ENCODE measurements at regions not wholly inside any gene's neighbourhood (a gene's known extent, or its start where the extent isn't known, plus 50 kb on each side); places are given as distances from the start of the nearest gene placed in this dataset.

- Histone ChIP-seq H3K4me3 (peak overlapping the region; percentile 13), H3K9me3 (no peaks in the 10 kb centered on the region), H3K4me1 (peaks cover 32% of the 10 kb centered on the region), H3K36me3 (no peaks in the 10 kb centered on the region), H3K27ac (peak overlapping the region; percentile 54), H3K27me3 (ENCODE audit: low read depth) (no peaks in the 10 kb centered on the region)
- TF ChIP-seq CTCF (IDR thresholded peaks at IDR 0.05): no peak
- intact Hi-C loops (cut with DNase I): no loop called here
- DNase-seq (no peak), ATAC-seq (peak; percentile 34 to 51)
Measured at GRCh38 chr9:694403-695154, 146.9 kb upstream of the DMRT1 start.

GRCh38 chr9:695252-695651 is 146.2 kb upstream of the DMRT1 start:
- Histone ChIP-seq H3K27ac (peak overlapping the region; percentile 50), H3K4me1 (peaks cover 32% of the 10 kb centered on the region), H3K27me3 (ENCODE audit: low read depth) (no peaks in the 10 kb centered on the region), H3K9me3 (no peaks in the 10 kb centered on the region), H3K36me3 (no peaks in the 10 kb centered on the region), H3K4me3 (no peak overlapping the region)
- ATAC-seq: no peak
- DNase-seq: no peak
- no peak for TF ChIP-seq CTCF (IDR thresholded peaks at IDR 0.05)
- intact Hi-C loops (cut with DNase I): no loop called here

GRCh38 chr9:696332-697323 is 144.9 kb upstream of the DMRT1 start:
- peaks cover 32% of the 10 kb centered on the region for H3K4me1 ChIP-seq
- peak in 1 of 2 donors; percentile 68 for ATAC-seq
- intact Hi-C loops (cut with DNase I): no loop called here

GRCh38 chr9:698276-698675 is 143.2 kb upstream of the DMRT1 start:
- H3K4me1 ChIP-seq: peaks cover 32% of the 10 kb centered on the region
- ATAC-seq (no peak), DNase-seq (no peak)
- no peaks in the 10 kb centered on the region for H3K9me3 ChIP-seq
- intact Hi-C loops (cut with DNase I): no loop called here
- no peak overlapping the region for H3K4me3 ChIP-seq
- H3K27ac ChIP-seq: no peak overlapping the region
- no peaks in the 10 kb centered on the region for H3K36me3 ChIP-seq
- TF ChIP-seq CTCF (IDR thresholded peaks at IDR 0.05): no peak
- no peaks in the 10 kb centered on the region for H3K27me3 ChIP-seq (ENCODE audit: low read depth)

More at GRCh38 chr9:696332-697323, 144.9 kb upstream of the DMRT1 start:
- Histone ChIP-seq H3K4me3 (no peak overlapping the region), H3K27me3 (ENCODE audit: low read depth) (no peaks in the 10 kb centered on the region), H3K36me3 (no peaks in the 10 kb centered on the region), H3K9me3 (no peaks in the 10 kb centered on the region), H3K27ac (no peak overlapping the region)
- DNase-seq: no peak
- no peak for TF ChIP-seq CTCF (IDR thresholded peaks at IDR 0.05)

DNA sequence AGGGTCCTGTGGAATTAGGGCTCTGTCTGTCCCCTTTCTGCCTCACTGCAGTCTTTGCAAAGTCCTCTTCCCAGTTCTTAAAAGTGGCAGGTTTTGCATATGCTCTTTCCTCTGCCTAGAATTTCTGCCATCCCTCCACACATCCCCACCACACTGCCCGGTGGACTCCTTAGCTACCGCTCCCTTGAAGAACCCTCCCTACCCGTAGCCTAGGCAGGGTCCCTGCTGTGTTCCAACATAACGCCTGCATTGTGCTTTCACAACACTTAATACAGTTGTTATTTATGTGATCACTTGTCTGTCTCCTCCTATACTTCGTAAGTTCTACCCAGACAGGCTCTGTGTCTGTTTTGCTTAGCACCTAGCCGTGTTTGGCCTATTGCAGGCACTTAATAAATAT is 142.5 kb upstream of the DMRT1 start:
- intact Hi-C loops (cut with DNase I): no loop called here
- no peak for DNase-seq
- Histone ChIP-seq H3K4me3 (no peak overlapping the region), H3K27me3 (ENCODE audit: low read depth) (no peaks in the 10 kb centered on the region), H3K27ac (no peak overlapping the region), H3K9me3 (no peaks in the 10 kb centered on the region), H3K4me1 (peaks cover 33% of the 10 kb centered on the region), H3K36me3 (no peaks in the 10 kb centered on the region)
- no peak for ATAC-seq
- no peak for TF ChIP-seq CTCF (IDR thresholded peaks at IDR 0.05)

Measured in lower lobe of right lung (tissue), 2 donors.